Astrocyte (in vitro differentiated cells and primary cell): ENCODE measurements at regions not wholly inside any gene's neighbourhood (a gene's known extent, or its start where the extent isn't known, plus 50 kb on each side); places are given as distances from the start of the nearest gene placed in this dataset.

Source experiments
- DNase-seq: peaks from one replicate; pipeline ENCODE4 v3.0.0-alpha.2; 2010; ENCODE audit warnings: low read depth
- FAIRE-seq: peaks from 2 replicates; lab custom pipeline; 2011; peaks lifted over from hg19 to GRCh38; lab: Jason Lieb, UNC
- H2AFZ ChIP-seq: 2 replicates; pipeline ENCODE4 v1.6.0; 2012; ENCODE audit warnings: low read depth, low read length, inconsistent platforms
- H3K27ac ChIP-seq: 2 replicates; pipeline ENCODE4 v1.5.1; 2011; ENCODE audit warnings: low read depth, low read length, inconsistent platforms
- H3K27me3 ChIP-seq: 2 replicates; pipeline ENCODE4 v1.6.0; 2011; ENCODE audit warnings: low read length, inconsistent platforms; ENCODE audit not compliant: insufficient read depth
- H3K36me3 ChIP-seq: 2 replicates; pipeline ENCODE4 v1.5.1; 2011; ENCODE audit warnings: low read length, inconsistent platforms; ENCODE audit not compliant: insufficient read depth
- H3K4me1 ChIP-seq: 2 replicates; pipeline ENCODE4 v1.5.1; 2011; ENCODE audit warnings: low read length, inconsistent platforms; ENCODE audit not compliant: insufficient read depth
- H3K4me2 ChIP-seq: 2 replicates; pipeline ENCODE4 v1.6.0; 2012; ENCODE audit warnings: low read length, inconsistent platforms
- H3K4me3 ChIP-seq: 2 replicates; pipeline ENCODE4 v1.5.1; 2011; ENCODE audit warnings: low read depth, mild to moderate bottlenecking, low read length, inconsistent platforms; ENCODE audit not compliant: insufficient read depth
- H3K79me2 ChIP-seq: 2 replicates; pipeline ENCODE4 v1.6.0; 2012; ENCODE audit warnings: mild to moderate bottlenecking, low read length, inconsistent platforms; ENCODE audit not compliant: insufficient read depth
- H3K9ac ChIP-seq: 2 replicates; pipeline ENCODE4 v1.6.0; 2012; ENCODE audit warnings: mild to moderate bottlenecking, low read length, inconsistent platforms
- H3K9me3 ChIP-seq: 2 replicates; pipeline ENCODE4 v1.5.1; 2012; ENCODE audit warnings: low read depth, mild to moderate bottlenecking, low read length, inconsistent platforms; ENCODE audit not compliant: insufficient read depth
- H4K20me1 ChIP-seq: 2 replicates; pipeline ENCODE4 v1.6.0; 2012; ENCODE audit warnings: low read length, inconsistent platforms; ENCODE audit not compliant: insufficient read depth
- H3K27ac Mint-ChIP-seq: one replicate; pipeline ENCODE4 v1.8.0; 2021; ENCODE audit warnings: mild to moderate bottlenecking, mixed read lengths; ENCODE audit not compliant: unreplicated experiment
- H3K27me3 Mint-ChIP-seq: one replicate; pipeline ENCODE4 v1.8.0; 2021; ENCODE audit warnings: low read depth, mixed read lengths; ENCODE audit not compliant: unreplicated experiment
- H3K36me3 Mint-ChIP-seq: one replicate; pipeline ENCODE4 v1.8.0; 2021; ENCODE audit warnings: low read depth, mixed read lengths; ENCODE audit not compliant: unreplicated experiment
- H3K4me1 Mint-ChIP-seq: one replicate; pipeline ENCODE4 v1.8.0; 2021; ENCODE audit warnings: low read depth, mixed read lengths; ENCODE audit not compliant: unreplicated experiment
- H3K4me3 Mint-ChIP-seq: one replicate; pipeline ENCODE4 v1.8.0; 2021; ENCODE audit warnings: mild to moderate bottlenecking, moderate library complexity, mixed read lengths; ENCODE audit not compliant: unreplicated experiment
- H3K9me3 Mint-ChIP-seq: one replicate; pipeline ENCODE4 v1.8.0; 2021; ENCODE audit warnings: mild to moderate bottlenecking, mixed read lengths; ENCODE audit not compliant: unreplicated experiment
- CTCF ChIP-seq: IDR thresholded peaks from 2 replicates; pipeline ENCODE4 v1.5.1; 2011; ENCODE audit warnings: low read depth, mild to moderate bottlenecking, inconsistent platforms, low read length, moderate library complexity; ENCODE audit not compliant: insufficient read depth
- EZH2 ChIP-seq: IDR thresholded peaks from 2 replicates; pipeline ENCODE4 v1.6.1; 2012; ENCODE audit warnings: mild to moderate bottlenecking, low read length, inconsistent platforms; ENCODE audit not compliant: insufficient read depth

- Histone ChIP-seq H3K4me1 (no peaks in the 10 kb centered on the region), H3K9ac (no peak overlapping the region), H3K27me3 (no peaks in the 10 kb centered on the region), H3K36me3 (no peaks in the 10 kb centered on the region), H3K4me3 (no peak overlapping the region), H3K79me2 (no peaks in the 10 kb centered on the region), H2AFZ (no peak overlapping the region), H3K27ac (peak overlapping the region; percentile 14), H3K4me2 (peak overlapping the region; percentile 33), H4K20me1 (no peaks in the 10 kb centered on the region), H3K9me3 (no peaks in the 10 kb centered on the region)
- Mint-ChIP-seq H3K27ac (peak overlapping the region; percentile 91), H3K36me3 (no peaks in the 10 kb centered on the region), H3K4me3 (no peak overlapping the region), H3K27me3 (no peaks in the 10 kb centered on the region), H3K9me3 (no peaks in the 10 kb centered on the region), H3K4me1 (peaks cover 9% of the 10 kb centered on the region)
- TF ChIP-seq EZH2 (no peak), CTCF (no peak)
- FAIRE-seq (peak; percentile 58), DNase-seq (peak; percentile 88)
Measured at GRCh38 chr2:186274936-186275575, 211.0 kb upstream of the ZC3H15 start.

- H3K9me3 ChIP-seq, result no peaks in the 10 kb centered on the region
- no peaks in the 10 kb centered on the region for H3K79me2 ChIP-seq
- H2AFZ ChIP-seq, result no peak overlapping the region
- no peaks in the 10 kb centered on the region for H4K20me1 ChIP-seq
- H3K4me3 Mint-ChIP-seq, result no peak overlapping the region
- TF ChIP-seq CTCF (no peak), EZH2 (no peak)
- no peaks in the 10 kb centered on the region for H3K36me3 Mint-ChIP-seq
- H3K27me3 Mint-ChIP-seq, result no peaks in the 10 kb centered on the region
- no peaks in the 10 kb centered on the region for H3K4me1 ChIP-seq
- no peak for FAIRE-seq
- no peaks in the 10 kb centered on the region for H3K9me3 Mint-ChIP-seq
- DNase-seq, result no peak
- H3K36me3 ChIP-seq, result no peaks in the 10 kb centered on the region
- no peaks in the 10 kb centered on the region for H3K27me3 ChIP-seq
- H3K27ac Mint-ChIP-seq, result no peak overlapping the region
- no peak overlapping the region for H3K27ac ChIP-seq
- H3K9ac ChIP-seq, result no peak overlapping the region
- H3K4me3 ChIP-seq, result no peak overlapping the region
- H3K4me2 ChIP-seq, result no peak overlapping the region
- peaks cover 9% of the 10 kb centered on the region for H3K4me1 Mint-ChIP-seq
Measured at GRCh38 chr2:186276909-186277308, 209.2 kb upstream of the ZC3H15 start.

- H3K4me1 ChIP-seq, result no peaks in the 10 kb centered on the region
- Mint-ChIP-seq H3K36me3 (no peaks in the 10 kb centered on the region), H3K27me3 (no peaks in the 10 kb centered on the region), H3K4me1 (no peaks in the 10 kb centered on the region), H3K9me3 (no peaks in the 10 kb centered on the region), H3K27ac (no peak overlapping the region), H3K4me3 (no peak overlapping the region)
- TF ChIP-seq CTCF, result no peak
- no peak for TF ChIP-seq EZH2
- H3K4me3 ChIP-seq, result no peak overlapping the region
- FAIRE-seq, result no peak
- H3K4me2 ChIP-seq, result no peak overlapping the region
- peak; percentile 2 for DNase-seq
- H3K9ac ChIP-seq, result no peak overlapping the region
- H2AFZ ChIP-seq, result no peak overlapping the region
- H3K79me2 ChIP-seq, result no peaks in the 10 kb centered on the region
- no peak overlapping the region for H3K27ac ChIP-seq
- no peaks in the 10 kb centered on the region for H3K36me3 ChIP-seq
- H3K27me3 ChIP-seq, result no peaks in the 10 kb centered on the region
- H3K9me3 ChIP-seq, result no peaks in the 10 kb centered on the region
- no peaks in the 10 kb centered on the region for H4K20me1 ChIP-seq
Measured at GRCh38 chr2:186281726-186282125, 204.3 kb upstream of the ZC3H15 start.
